Neural crest cell (in vitro differentiated cells): ENCODE measurements at regions not wholly inside any gene's neighbourhood (a gene's known extent, or its start where the extent isn't known, plus 50 kb on each side); places are given as distances from the start of the nearest gene placed in this dataset.

Experiments
- DNase-seq: peaks from one replicate; pipeline ENCODE4 v3.0.0; 2021; ENCODE audit warnings: low read depth, mixed read lengths, low spot score
- H3K27ac Mint-ChIP-seq: one replicate; pipeline ENCODE4 v1.8.0; 2021; ENCODE audit warnings: mild to moderate bottlenecking, mixed read lengths; ENCODE audit not compliant: unreplicated experiment
- H3K27me3 Mint-ChIP-seq: 2 replicates; pipeline ENCODE4 v1.8.0; 2021; ENCODE audit warnings: low read depth, mild to moderate bottlenecking, mixed read lengths
- H3K36me3 Mint-ChIP-seq: 2 replicates; pipeline ENCODE4 v1.8.0; 2021; ENCODE audit warnings: low read depth, mild to moderate bottlenecking, mixed read lengths
- H3K4me1 Mint-ChIP-seq: 2 replicates; pipeline ENCODE4 v1.8.0; 2021; ENCODE audit warnings: mixed read lengths
- H3K4me3 Mint-ChIP-seq: one replicate; pipeline ENCODE4 v1.8.0; 2021; ENCODE audit warnings: mild to moderate bottlenecking, mixed read lengths
- H3K9me3 Mint-ChIP-seq: 2 replicates; pipeline ENCODE4 v1.8.0; 2021; ENCODE audit warnings: mixed read lengths
- CTCF ChIP-seq: fragments of 200-600 bp; sonication (generic); conservative IDR thresholded peaks from 2 replicates; pipeline ENCODE4 v1.5.0; 2021; ENCODE audit warnings: antibody characterized with exemption, mild to moderate bottlenecking

- no peaks in the 10 kb centered on the region for H3K36me3 Mint-ChIP-seq
- no peaks in the 10 kb centered on the region for H3K27me3 Mint-ChIP-seq
- TF ChIP-seq CTCF, result no peak
- no peak overlapping the region for H3K4me3 Mint-ChIP-seq
- H3K27ac Mint-ChIP-seq, result no peak overlapping the region
- no peak for DNase-seq
- H3K9me3 Mint-ChIP-seq, result peaks cover 3% of the 10 kb centered on the region
- H3K4me1 Mint-ChIP-seq, result peaks cover 15% of the 10 kb centered on the region
Measured at GRCh38 chr14:34110531-34110930, 159.7 kb upstream of the EGLN3 start.

GRCh38 chr14:34107441-34107840 lies 156.6 kb upstream of the EGLN3 start:
- H3K36me3 Mint-ChIP-seq, result no peaks in the 10 kb centered on the region
- no peak overlapping the region for H3K27ac Mint-ChIP-seq
- no peaks in the 10 kb centered on the region for H3K27me3 Mint-ChIP-seq
- peaks cover 29% of the 10 kb centered on the region for H3K4me1 Mint-ChIP-seq
- no peak for DNase-seq
- no peak overlapping the region for H3K4me3 Mint-ChIP-seq
- TF ChIP-seq CTCF, result no peak
- H3K9me3 Mint-ChIP-seq, result peaks cover 6% of the 10 kb centered on the region

- peaks cover 25% of the 10 kb centered on the region for H3K4me1 Mint-ChIP-seq
- H3K27ac Mint-ChIP-seq, result no peak overlapping the region
- H3K4me3 Mint-ChIP-seq, result no peak overlapping the region
- TF ChIP-seq CTCF, result no peak
- H3K36me3 Mint-ChIP-seq, result no peaks in the 10 kb centered on the region
- H3K27me3 Mint-ChIP-seq, result no peaks in the 10 kb centered on the region
- no peak for DNase-seq
- peaks cover 6% of the 10 kb centered on the region for H3K9me3 Mint-ChIP-seq
Measured at GRCh38 chr14:34106310-34106709, 155.4 kb upstream of the EGLN3 start.

DNA sequence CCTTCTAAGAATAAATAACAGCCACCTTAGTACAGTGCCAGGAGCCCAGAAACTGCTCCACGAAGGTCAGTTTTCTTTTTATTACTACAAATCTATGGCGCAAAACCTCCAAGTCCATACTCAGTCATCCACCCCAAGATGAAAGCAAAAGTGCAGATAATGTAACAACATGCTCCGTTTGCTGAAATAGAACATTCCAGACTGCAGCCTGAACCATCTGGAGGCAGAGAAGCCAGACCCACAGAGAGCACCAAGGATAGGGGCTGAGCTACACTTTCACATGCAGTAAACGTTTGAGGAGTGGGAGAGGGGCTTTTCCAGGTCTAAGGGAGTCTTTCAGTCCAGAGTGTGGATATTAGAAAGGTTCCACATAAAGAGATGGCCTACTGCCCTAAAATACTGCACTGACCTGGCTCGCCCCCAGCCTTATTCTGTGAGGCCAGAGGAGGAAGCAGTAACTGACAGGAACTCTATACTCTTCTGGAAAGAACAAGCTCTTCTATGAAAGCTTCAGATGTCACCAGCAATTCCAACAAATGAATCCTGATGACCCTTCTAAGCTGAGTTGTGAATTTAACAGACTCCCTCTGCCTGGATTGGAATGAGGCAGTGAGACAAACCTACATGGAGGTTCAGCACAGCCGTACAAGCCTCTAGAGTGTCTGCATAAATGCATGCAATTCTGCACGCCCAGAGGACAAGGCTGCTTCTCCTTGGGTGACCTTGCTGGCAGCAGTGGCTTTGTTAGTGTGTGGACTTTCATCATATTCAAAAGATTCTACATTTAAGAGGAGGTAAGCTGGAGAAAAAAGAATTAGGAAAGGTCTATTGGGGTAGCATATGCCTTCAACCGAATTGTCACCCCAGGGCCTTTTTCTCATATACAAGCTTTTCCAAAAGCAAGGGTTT lies 153.9 kb upstream of the EGLN3 start:
- no peaks in the 10 kb centered on the region for H3K36me3 Mint-ChIP-seq
- H3K27ac Mint-ChIP-seq, result no peak overlapping the region
- DNase-seq, result no peak
- TF ChIP-seq CTCF, result no peak
- no peaks in the 10 kb centered on the region for H3K27me3 Mint-ChIP-seq
- peaks cover 25% of the 10 kb centered on the region for H3K4me1 Mint-ChIP-seq
- H3K9me3 Mint-ChIP-seq, result peaks cover 6% of the 10 kb centered on the region
- H3K4me3 Mint-ChIP-seq, result no peak overlapping the region

DNA sequence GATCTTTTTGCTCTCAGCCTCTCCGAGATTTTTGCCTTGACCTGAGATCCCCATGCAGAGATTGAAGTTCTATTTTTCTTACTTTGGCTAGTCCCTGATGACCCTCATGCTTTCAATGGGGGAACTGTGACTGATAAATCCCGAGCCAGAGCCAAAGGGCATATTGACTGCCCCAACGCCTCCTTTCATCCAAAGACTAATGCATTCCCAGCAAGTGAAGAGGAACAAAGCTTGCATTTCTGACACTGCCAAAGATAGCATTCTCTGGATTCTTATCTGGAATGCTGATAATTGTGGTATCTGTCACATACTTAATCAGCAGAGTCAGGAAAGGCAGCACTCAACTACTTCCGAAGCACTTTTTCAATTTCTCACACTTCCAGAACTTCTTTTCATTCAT lies 152.3 kb upstream of the EGLN3 start:
- H3K4me1 Mint-ChIP-seq, result peaks cover 33% of the 10 kb centered on the region
- H3K4me3 Mint-ChIP-seq, result no peak overlapping the region
- H3K27ac Mint-ChIP-seq, result peak overlapping the region; percentile 0
- no peak for DNase-seq
- no peaks in the 10 kb centered on the region for H3K27me3 Mint-ChIP-seq
- no peaks in the 10 kb centered on the region for H3K36me3 Mint-ChIP-seq
- H3K9me3 Mint-ChIP-seq, result peaks cover 6% of the 10 kb centered on the region
- no peak for TF ChIP-seq CTCF
